Liver (tissue), 8 donors: ENCODE measurements at regions not wholly inside any gene's neighbourhood (a gene's known extent, or its start where the extent isn't known, plus 50 kb on each side); places are given as distances from the start of the nearest gene placed in this dataset.
"Not testable (repeated sequence)": the region's sequence is repeated elsewhere in the genome, so short reads cannot be mapped to it uniquely, and the experiment has no call there.

ENCODE experiments used
- DNase-seq: peaks from one replicate; pipeline ENCODE4 v3.0.0-alpha.2; 2017; ENCODE audit warnings: low spot score
- H3K27ac ChIP-seq, 2 donors: one replicate each; pipeline ENCODE4 v1.7.0; 2013; ENCODE audit warnings: inconsistent platforms in 2 of 2, low read length in 2 of 2, control low read depth in 1 of 2, low read depth in 1 of 2, mild to moderate bottlenecking in 1 of 2
- H3K27me3 ChIP-seq, 4 donors: one replicate each; pipeline versions ENCODE4 v1.6.1 to v1.7.0; 2013; ENCODE audit warnings: low read length in 3 of 4, inconsistent platforms in 1 of 4, mild to moderate bottlenecking in 1 of 4, moderate library complexity in 1 of 4; ENCODE audit not compliant: control insufficient read depth in 4 of 4, insufficient read depth in 4 of 4
- H3K36me3 ChIP-seq, 4 donors: one replicate each; pipeline versions ENCODE4 v1.6.1 to v1.7.0; 2013; ENCODE audit warnings: low read length in 3 of 4, mild to moderate bottlenecking in 3 of 4, low read depth in 1 of 4, moderate library complexity in 1 of 4; ENCODE audit not compliant: control insufficient read depth in 4 of 4, insufficient read depth in 3 of 4
- H3K4me1 ChIP-seq, 4 donors: one replicate each; pipeline versions ENCODE4 v1.6.1 to v1.7.0; 2013; ENCODE audit warnings: low read length in 3 of 4, mild to moderate bottlenecking in 3 of 4, moderate library complexity in 1 of 4; ENCODE audit not compliant: control insufficient read depth in 4 of 4, insufficient read depth in 4 of 4
- H3K4me3 ChIP-seq, 3 donors: one replicate each; pipeline versions ENCODE4 v1.6.1 to v1.7.0; 2013; ENCODE audit warnings: low read length in 3 of 3, control low read depth in 1 of 3, low read depth in 1 of 3, mild to moderate bottlenecking in 1 of 3
- H3K9ac ChIP-seq, 2 donors: one replicate each; pipeline ENCODE4 v1.7.0; 2013; ENCODE audit warnings: low read length in 2 of 2, mild to moderate bottlenecking in 2 of 2, moderate library complexity in 2 of 2, control low read depth in 1 of 2, low read depth in 1 of 2
- H3K9me3 ChIP-seq, 4 donors: one replicate each; pipeline versions ENCODE4 v1.6.1 to v1.7.0; 2013; ENCODE audit warnings: low read length in 3 of 4; ENCODE audit not compliant: control insufficient read depth in 4 of 4
- EGR1 ChIP-seq, 2 donors: IDR thresholded peaks; 2 replicates each; pipeline ENCODE4 v1.6.1; 2016 to 2018; ENCODE audit warnings: antibody characterized with exemption in 2 of 2, low read depth in 2 of 2
- FOXA1 ChIP-seq: IDR thresholded peaks from 2 replicates; pipeline ENCODE4 v1.6.1; 2016; ENCODE audit warnings: antibody characterized with exemption
- FOXA2 ChIP-seq: IDR thresholded peaks from 2 replicates; pipeline ENCODE4 v1.6.1; 2016; ENCODE audit warnings: antibody characterized with exemption
- GABPA ChIP-seq, 2 donors: IDR thresholded peaks in 1 of 2; conservative IDR thresholded peaks in 1 of 2; 2 replicates each; pipeline ENCODE4 v1.6.1; 2016; ENCODE audit warnings: antibody characterized with exemption in 2 of 2, mild to moderate bottlenecking in 1 of 2, moderate library complexity in 1 of 2
- HNF4A ChIP-seq, 2 donors: conservative IDR thresholded peaks; 2 replicates each; pipeline ENCODE4 v1.6.1; 2016; ENCODE audit warnings: antibody characterized with exemption in 2 of 2, mild to moderate bottlenecking in 2 of 2
- HNF4G ChIP-seq: IDR thresholded peaks from 2 replicates; pipeline ENCODE4 v1.6.1; 2016; ENCODE audit warnings: antibody characterized with exemption
- JUND ChIP-seq, 2 donors: IDR thresholded peaks; 2 replicates each; pipeline ENCODE4 v1.6.1; 2016; ENCODE audit warnings: antibody characterized with exemption in 2 of 2
- NR2F2 ChIP-seq: IDR thresholded peaks from 2 replicates; pipeline ENCODE4 v1.6.1; 2016; ENCODE audit warnings: antibody characterized with exemption
- RAD21 ChIP-seq, 2 donors: IDR thresholded peaks; 2 replicates each; pipeline ENCODE4 v1.6.1; 2016; ENCODE audit warnings: antibody characterized with exemption in 2 of 2, mild to moderate bottlenecking in 2 of 2
- RXRA ChIP-seq, 2 donors: IDR thresholded peaks; 2 replicates each; pipeline ENCODE4 v1.6.1; 2017 to 2018; ENCODE audit warnings: antibody characterized with exemption in 2 of 2, mild to moderate bottlenecking in 1 of 2
- SP1 ChIP-seq: IDR thresholded peaks from 2 replicates; pipeline ENCODE4 v1.6.1; 2018; ENCODE audit warnings: antibody characterized with exemption, mild to moderate bottlenecking
- TAF1 ChIP-seq: conservative IDR thresholded peaks from 2 replicates; pipeline ENCODE4 v1.6.1; 2016; ENCODE audit warnings: antibody characterized with exemption, mild to moderate bottlenecking
- YY1 ChIP-seq: IDR thresholded peaks from 2 replicates; pipeline ENCODE4 v1.6.1; 2016; ENCODE audit warnings: antibody characterized with exemption, mild to moderate bottlenecking
- WGBS: extraction: QIAGEN DNeasy Blood & Tissue Kit; methylation state at CpG from one replicate; pipeline ENCODE4 v1.1.7; 2013; 5-methylcytosine and 5-hydroxymethylcytosine counted together
- TF ChIP-seq, protein P1 (sequence below): IDR thresholded peaks from 2 replicates; pipeline ENCODE4 v1.6.1; 2016; ENCODE audit warnings: antibody characterized with exemption
- TF ChIP-seq, protein P2 (sequence below): IDR thresholded peaks from 2 replicates; pipeline ENCODE4 v1.6.1; 2016; ENCODE audit warnings: antibody characterized with exemption, mild to moderate bottlenecking
- TF ChIP-seq, protein P3 (sequence below): IDR thresholded peaks from 2 replicates; pipeline ENCODE4 v1.6.1; 2016; ENCODE audit warnings: antibody characterized with exemption
- TF ChIP-seq, protein P4 (sequence below): fragments of 150-350 bp; IDR thresholded peaks from 2 replicates; pipeline ENCODE4 v1.5.1; 2017; ENCODE audit warnings: improper control_type of control experiment, low read depth, low read length; ENCODE audit not compliant: missing input control
- donor health status: healthy.
- donor health status: healthy.
- donor health status: healthy.
- donor health status: healthy.
- donor health status: healthy.

DNA sequence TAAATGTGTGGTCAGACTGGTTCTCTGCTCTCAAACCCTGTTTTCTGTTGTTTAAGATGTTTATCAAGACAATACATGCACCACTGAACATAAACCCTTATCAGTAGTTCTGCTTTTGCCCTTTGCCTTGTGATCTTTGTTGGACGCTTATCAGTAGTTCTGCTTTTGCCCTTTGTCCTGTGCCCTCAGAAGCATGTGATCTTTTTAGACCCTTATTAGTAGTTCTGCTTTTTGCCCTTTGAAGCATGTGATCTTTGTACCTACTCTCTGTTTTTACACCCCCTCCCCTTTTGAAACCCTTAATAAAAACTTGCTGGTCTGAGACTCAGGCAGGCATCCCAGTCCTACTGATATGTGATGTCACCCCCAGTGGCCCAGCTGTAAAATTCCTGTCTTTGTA is 121.7 kb upstream of the GC start:
- TF ChIP-seq JUND (IDR thresholded peaks at IDR 0.05): peak; percentile 38 to 68
- peak; percentile 83 to 85 for TF ChIP-seq RXRA (IDR thresholded peaks at IDR 0.05)
- peak; percentile 89 to 91 for TF ChIP-seq HNF4A (conservative IDR thresholded peaks at IDR 0.05)
- peak; percentile 78 for TF ChIP-seq SP1
- TF ChIP-seq, protein P1, sequence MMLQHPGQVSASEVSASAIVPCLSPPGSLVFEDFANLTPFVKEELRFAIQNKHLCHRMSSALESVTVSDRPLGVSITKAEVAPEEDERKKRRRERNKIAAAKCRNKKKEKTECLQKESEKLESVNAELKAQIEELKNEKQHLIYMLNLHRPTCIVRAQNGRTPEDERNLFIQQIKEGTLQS: peak; percentile 32
- peak; percentile 31 for TF ChIP-seq FOXA2
- TF ChIP-seq TAF1: peak; percentile 49
- TF ChIP-seq, protein P2, sequence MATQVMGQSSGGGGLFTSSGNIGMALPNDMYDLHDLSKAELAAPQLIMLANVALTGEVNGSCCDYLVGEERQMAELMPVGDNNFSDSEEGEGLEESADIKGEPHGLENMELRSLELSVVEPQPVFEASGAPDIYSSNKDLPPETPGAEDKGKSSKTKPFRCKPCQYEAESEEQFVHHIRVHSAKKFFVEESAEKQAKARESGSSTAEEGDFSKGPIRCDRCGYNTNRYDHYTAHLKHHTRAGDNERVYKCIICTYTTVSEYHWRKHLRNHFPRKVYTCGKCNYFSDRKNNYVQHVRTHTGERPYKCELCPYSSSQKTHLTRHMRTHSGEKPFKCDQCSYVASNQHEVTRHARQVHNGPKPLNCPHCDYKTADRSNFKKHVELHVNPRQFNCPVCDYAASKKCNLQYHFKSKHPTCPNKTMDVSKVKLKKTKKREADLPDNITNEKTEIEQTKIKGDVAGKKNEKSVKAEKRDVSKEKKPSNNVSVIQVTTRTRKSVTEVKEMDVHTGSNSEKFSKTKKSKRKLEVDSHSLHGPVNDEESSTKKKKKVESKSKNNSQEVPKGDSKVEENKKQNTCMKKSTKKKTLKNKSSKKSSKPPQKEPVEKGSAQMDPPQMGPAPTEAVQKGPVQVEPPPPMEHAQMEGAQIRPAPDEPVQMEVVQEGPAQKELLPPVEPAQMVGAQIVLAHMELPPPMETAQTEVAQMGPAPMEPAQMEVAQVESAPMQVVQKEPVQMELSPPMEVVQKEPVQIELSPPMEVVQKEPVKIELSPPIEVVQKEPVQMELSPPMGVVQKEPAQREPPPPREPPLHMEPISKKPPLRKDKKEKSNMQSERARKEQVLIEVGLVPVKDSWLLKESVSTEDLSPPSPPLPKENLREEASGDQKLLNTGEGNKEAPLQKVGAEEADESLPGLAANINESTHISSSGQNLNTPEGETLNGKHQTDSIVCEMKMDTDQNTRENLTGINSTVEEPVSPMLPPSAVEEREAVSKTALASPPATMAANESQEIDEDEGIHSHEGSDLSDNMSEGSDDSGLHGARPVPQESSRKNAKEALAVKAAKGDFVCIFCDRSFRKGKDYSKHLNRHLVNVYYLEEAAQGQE: peak; percentile 26
- TF ChIP-seq FOXA1: peak; percentile 31
- peak in 1 of 2 donors; percentile 16 for TF ChIP-seq GABPA (IDR thresholded peaks at IDR 0.05 in 1 of 2, conservative IDR thresholded peaks at IDR 0.05 in 1 of 2)
- TF ChIP-seq, protein P3, sequence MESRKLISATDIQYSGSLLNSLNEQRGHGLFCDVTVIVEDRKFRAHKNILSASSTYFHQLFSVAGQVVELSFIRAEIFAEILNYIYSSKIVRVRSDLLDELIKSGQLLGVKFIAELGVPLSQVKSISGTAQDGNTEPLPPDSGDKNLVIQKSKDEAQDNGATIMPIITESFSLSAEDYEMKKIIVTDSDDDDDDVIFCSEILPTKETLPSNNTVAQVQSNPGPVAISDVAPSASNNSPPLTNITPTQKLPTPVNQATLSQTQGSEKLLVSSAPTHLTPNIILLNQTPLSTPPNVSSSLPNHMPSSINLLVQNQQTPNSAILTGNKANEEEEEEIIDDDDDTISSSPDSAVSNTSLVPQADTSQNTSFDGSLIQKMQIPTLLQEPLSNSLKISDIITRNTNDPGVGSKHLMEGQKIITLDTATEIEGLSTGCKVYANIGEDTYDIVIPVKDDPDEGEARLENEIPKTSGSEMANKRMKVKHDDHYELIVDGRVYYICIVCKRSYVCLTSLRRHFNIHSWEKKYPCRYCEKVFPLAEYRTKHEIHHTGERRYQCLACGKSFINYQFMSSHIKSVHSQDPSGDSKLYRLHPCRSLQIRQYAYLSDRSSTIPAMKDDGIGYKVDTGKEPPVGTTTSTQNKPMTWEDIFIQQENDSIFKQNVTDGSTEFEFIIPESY: peak; percentile 21
- TF ChIP-seq RAD21 (IDR thresholded peaks at IDR 0.05): peak; percentile 20 to 25
- TF ChIP-seq EGR1 (IDR thresholded peaks at IDR 0.05; ENCODE audit: low read depth in 2 of 2): peak in 1 of 2 donors; percentile 19
- TF ChIP-seq HNF4G: peak; percentile 81
- not testable (repeated sequence) for H3K9me3 ChIP-seq, H3K27me3 ChIP-seq, H3K36me3 ChIP-seq, H3K4me3 ChIP-seq, H3K9ac ChIP-seq, DNase-seq
- Histone ChIP-seq H3K4me1 (peaks cover 2 to 24% (median 9%) of the 10 kb centered on the region in 4 donors), H3K27ac (peak overlapping the region in 1 of 2 donors; percentile 64)
- WGBS: 22% methylated on average over 1 of the region's 1 CpG

DNA sequence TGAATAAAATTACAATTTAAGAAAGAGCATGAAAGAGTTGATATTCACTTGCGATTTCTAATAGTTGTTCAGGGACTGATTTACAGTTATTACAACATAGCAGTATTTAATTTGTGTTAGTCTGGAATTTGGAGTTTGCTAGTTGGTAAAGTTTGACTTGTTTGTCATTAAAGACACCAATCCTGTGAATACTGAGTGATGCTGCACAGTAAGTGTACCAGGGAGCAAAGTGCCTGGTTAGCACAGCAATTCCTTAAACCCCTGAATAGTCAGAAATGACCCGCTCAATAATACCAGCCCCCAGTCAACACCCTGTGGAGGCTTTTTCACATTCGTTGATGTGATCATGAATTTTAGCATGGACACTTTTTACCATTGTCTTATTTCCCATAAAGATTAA is 122.2 kb upstream of the GC start:
- Histone ChIP-seq H3K4me1 (peaks cover 2 to 24% (median 9%) of the 10 kb centered on the region in 4 donors), H3K4me3 (no peak overlapping the region), H3K27me3 (no peaks in the 10 kb centered on the region), H3K9me3 (peaks cover 0 to 5% (median 0%) of the 10 kb centered on the region in 4 donors), H3K27ac (peak overlapping the region; percentile 64 to 68), H3K36me3 (no peaks in the 10 kb centered on the region), H3K9ac (no peak overlapping the region)
- 42% methylated on average over 3 of the region's 3 CpGs for WGBS
- DNase-seq: no peak
- TF ChIP-seq, protein P2: no peak
- TF ChIP-seq FOXA1: no peak
- TF ChIP-seq HNF4G: no peak
- TF ChIP-seq HNF4A (conservative IDR thresholded peaks at IDR 0.05): peak in 1 of 2 donors; percentile 78
- no peak for TF ChIP-seq EGR1 (IDR thresholded peaks at IDR 0.05; ENCODE audit: low read depth in 2 of 2)
- TF ChIP-seq YY1: no peak
- TF ChIP-seq TAF1: no peak
- TF ChIP-seq NR2F2: no peak
- TF ChIP-seq, protein P3: no peak
- TF ChIP-seq, protein P4, sequence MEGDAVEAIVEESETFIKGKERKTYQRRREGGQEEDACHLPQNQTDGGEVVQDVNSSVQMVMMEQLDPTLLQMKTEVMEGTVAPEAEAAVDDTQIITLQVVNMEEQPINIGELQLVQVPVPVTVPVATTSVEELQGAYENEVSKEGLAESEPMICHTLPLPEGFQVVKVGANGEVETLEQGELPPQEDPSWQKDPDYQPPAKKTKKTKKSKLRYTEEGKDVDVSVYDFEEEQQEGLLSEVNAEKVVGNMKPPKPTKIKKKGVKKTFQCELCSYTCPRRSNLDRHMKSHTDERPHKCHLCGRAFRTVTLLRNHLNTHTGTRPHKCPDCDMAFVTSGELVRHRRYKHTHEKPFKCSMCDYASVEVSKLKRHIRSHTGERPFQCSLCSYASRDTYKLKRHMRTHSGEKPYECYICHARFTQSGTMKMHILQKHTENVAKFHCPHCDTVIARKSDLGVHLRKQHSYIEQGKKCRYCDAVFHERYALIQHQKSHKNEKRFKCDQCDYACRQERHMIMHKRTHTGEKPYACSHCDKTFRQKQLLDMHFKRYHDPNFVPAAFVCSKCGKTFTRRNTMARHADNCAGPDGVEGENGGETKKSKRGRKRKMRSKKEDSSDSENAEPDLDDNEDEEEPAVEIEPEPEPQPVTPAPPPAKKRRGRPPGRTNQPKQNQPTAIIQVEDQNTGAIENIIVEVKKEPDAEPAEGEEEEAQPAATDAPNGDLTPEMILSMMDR: no peak
- TF ChIP-seq, protein P1: peak; percentile 4
- TF ChIP-seq JUND (IDR thresholded peaks at IDR 0.05): no peak
- peak; percentile 49 for TF ChIP-seq FOXA2
- TF ChIP-seq GABPA (IDR thresholded peaks at IDR 0.05 in 1 of 2, conservative IDR thresholded peaks at IDR 0.05 in 1 of 2): no peak
